ENCODE measurements at regions not wholly inside any gene's neighbourhood (a gene's known extent, or its start where the extent isn't known, plus 50 kb on each side); places are given as distances from the start of the nearest gene placed in this dataset.
"Not testable (repeated sequence)": the region's sequence is repeated elsewhere in the genome, so short reads cannot be mapped to it uniquely, and the experiment has no call there.

DNA sequence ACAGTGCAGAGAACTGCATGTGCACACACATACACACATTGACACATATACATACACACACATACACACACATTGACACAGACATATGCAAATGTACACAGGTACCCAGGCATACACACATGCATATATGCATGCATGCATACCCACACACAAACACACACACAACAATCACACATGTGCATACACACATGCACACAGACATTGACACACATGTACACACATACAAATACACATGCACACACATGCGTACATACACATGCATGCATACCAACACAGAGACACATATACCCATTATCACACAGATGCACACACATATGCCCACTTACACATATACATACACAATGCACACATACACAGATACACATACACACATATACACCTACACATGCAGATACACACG lies 299.6 kb upstream of the ADCY2 start:
- H3K36me3 ChIP-seq (ENCODE audit: control insufficient read depth, insufficient read depth, low read length), result no peaks in the 10 kb centered on the region
- H3K9ac ChIP-seq (ENCODE audit: low read length), result no peak overlapping the region
- no peaks in the 10 kb centered on the region for H3K27me3 ChIP-seq (ENCODE audit: control insufficient read depth, insufficient read depth, low read length)
- no peaks in the 10 kb centered on the region for H3K4me1 ChIP-seq (ENCODE audit: control insufficient read depth, insufficient read depth, low read length)
- H3K27ac ChIP-seq (ENCODE audit: low read depth, low read length), result no peak overlapping the region
- no peak overlapping the region for H3K4me3 ChIP-seq (ENCODE audit: low read length)

DNA sequence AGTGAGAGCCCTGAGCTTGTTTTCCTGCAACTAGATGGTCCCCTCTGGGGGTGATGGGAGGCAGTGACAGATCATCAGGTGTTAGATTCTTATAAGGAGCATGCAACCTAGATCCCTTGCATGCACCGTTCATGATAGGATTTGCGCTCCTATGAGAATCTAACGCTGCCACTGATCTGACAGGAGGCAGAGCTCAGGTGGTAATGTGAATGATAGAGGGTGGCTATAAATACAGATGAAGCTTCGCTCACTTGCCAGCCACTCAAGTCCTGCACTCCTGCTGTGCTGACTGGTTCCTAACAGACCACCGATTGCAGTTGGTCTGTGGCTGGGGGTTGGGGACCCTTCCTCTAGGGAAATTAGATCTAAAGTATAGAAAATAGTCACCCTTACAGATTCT lies 290.6 kb upstream of the ADCY2 start:
- Histone ChIP-seq H3K27ac (ENCODE audit: low read depth, low read length) (no peak overlapping the region), H3K4me1 (ENCODE audit: control insufficient read depth, insufficient read depth, low read length) (no peaks in the 10 kb centered on the region), H3K36me3 (ENCODE audit: control insufficient read depth, insufficient read depth, low read length) (no peaks in the 10 kb centered on the region), H3K4me3 (ENCODE audit: low read length) (no peak overlapping the region), H3K9ac (ENCODE audit: low read length) (no peak overlapping the region), H3K27me3 (ENCODE audit: control insufficient read depth, insufficient read depth, low read length) (no peaks in the 10 kb centered on the region)

DNA sequence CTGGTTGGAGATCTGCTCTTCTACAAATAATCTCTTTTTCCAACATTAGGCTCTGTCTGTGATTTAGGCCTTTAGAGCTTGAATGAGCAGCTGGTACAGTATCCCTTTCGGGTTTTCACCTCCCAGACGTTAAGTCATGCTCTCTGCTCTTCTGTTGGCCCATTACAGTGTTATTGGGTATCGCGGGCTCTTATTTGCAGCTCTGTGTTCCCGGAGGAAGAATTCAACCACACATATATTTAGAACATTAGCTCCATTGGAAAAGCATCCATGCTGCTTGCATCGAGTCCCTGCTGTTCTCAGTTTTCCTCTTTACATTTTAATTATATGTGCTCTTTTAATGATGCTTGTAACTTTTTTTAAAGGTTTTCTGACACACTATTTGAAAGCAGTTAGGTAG lies 278.0 kb upstream of the ADCY2 start:
- no peak overlapping the region for H3K27ac ChIP-seq (ENCODE audit: low read depth, low read length)
- no peaks in the 10 kb centered on the region for H3K4me1 ChIP-seq (ENCODE audit: control insufficient read depth, insufficient read depth, low read length)
- H3K9ac ChIP-seq (ENCODE audit: low read length), result no peak overlapping the region
- no peaks in the 10 kb centered on the region for H3K27me3 ChIP-seq (ENCODE audit: control insufficient read depth, insufficient read depth, low read length)
- H3K4me3 ChIP-seq (ENCODE audit: low read length), result no peak overlapping the region
- no peaks in the 10 kb centered on the region for H3K36me3 ChIP-seq (ENCODE audit: control insufficient read depth, insufficient read depth, low read length)

GRCh38 chr5:7131680-7132079 lies 264.3 kb upstream of the ADCY2 start:
- Histone ChIP-seq H3K36me3 (ENCODE audit: control insufficient read depth, insufficient read depth, low read length) (no peaks in the 10 kb centered on the region), H3K9ac (ENCODE audit: low read length) (no peak overlapping the region), H3K4me1 (ENCODE audit: control insufficient read depth, insufficient read depth, low read length) (no peaks in the 10 kb centered on the region), H3K27ac (ENCODE audit: low read depth, low read length) (no peak overlapping the region), H3K4me3 (ENCODE audit: low read length) (no peak overlapping the region), H3K27me3 (ENCODE audit: control insufficient read depth, insufficient read depth, low read length) (no peaks in the 10 kb centered on the region)

GRCh38 chr5:7146886-7147285 lies 249.1 kb upstream of the ADCY2 start:
- Histone ChIP-seq H3K9ac (ENCODE audit: low read length) (no peak overlapping the region), H3K27me3 (ENCODE audit: control insufficient read depth, insufficient read depth, low read length) (no peaks in the 10 kb centered on the region), H3K4me3 (ENCODE audit: low read length) (no peak overlapping the region), H3K27ac (ENCODE audit: low read depth, low read length) (no peak overlapping the region), H3K36me3 (ENCODE audit: control insufficient read depth, insufficient read depth, low read length) (no peaks in the 10 kb centered on the region), H3K4me1 (ENCODE audit: control insufficient read depth, insufficient read depth, low read length) (no peaks in the 10 kb centered on the region)

- Histone ChIP-seq H3K27me3 (ENCODE audit: control insufficient read depth, insufficient read depth, low read length) (no peaks in the 10 kb centered on the region), H3K4me3 (ENCODE audit: low read length) (no peak overlapping the region), H3K36me3 (ENCODE audit: control insufficient read depth, insufficient read depth, low read length) (no peaks in the 10 kb centered on the region), H3K27ac (ENCODE audit: low read depth, low read length) (no peak overlapping the region), H3K4me1 (ENCODE audit: control insufficient read depth, insufficient read depth, low read length) (no peaks in the 10 kb centered on the region), H3K9ac (ENCODE audit: low read length) (no peak overlapping the region)
Measured at GRCh38 chr5:7157083-7157482, 238.9 kb upstream of the ADCY2 start.

DNA sequence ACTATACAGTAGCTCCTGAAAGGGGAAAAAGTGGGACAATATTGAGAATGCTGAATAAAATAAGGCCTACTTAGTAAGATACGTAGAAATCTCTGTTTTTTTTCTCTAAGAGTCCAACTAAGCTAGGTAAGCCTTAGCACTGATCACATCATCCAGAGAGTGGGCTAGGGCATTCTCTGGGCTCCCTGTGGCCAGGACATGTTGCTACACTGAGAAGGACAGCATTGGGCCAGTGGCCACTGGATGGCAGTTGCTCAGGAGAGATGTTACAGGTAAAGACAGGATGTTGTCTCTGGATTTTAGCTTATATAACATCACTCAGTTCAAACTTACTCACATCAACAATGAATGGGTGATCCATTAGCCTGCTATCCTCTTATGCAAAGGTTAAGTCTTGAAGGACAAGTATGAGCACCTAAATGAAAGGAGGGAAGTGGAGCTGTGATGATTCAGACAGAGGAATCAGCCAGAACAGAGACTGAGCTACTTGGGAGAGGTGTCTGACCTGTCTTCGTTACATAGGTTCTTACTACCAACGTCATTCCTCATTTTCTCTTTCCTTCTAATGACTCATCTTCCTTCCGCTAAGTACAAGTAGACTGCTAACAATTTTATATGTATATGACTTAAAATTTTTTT lies 226.6 kb upstream of the ADCY2 start:
- H3K9ac ChIP-seq (ENCODE audit: low read length), result no peak overlapping the region
- H3K4me3 ChIP-seq (ENCODE audit: low read length), result no peak overlapping the region
- no peak overlapping the region for H3K27ac ChIP-seq (ENCODE audit: low read depth, low read length)
- no peaks in the 10 kb centered on the region for H3K36me3 ChIP-seq (ENCODE audit: control insufficient read depth, insufficient read depth, low read length)
- no peaks in the 10 kb centered on the region for H3K27me3 ChIP-seq (ENCODE audit: control insufficient read depth, insufficient read depth, low read length)
- no peaks in the 10 kb centered on the region for H3K4me1 ChIP-seq (ENCODE audit: control insufficient read depth, insufficient read depth, low read length)

DNA sequence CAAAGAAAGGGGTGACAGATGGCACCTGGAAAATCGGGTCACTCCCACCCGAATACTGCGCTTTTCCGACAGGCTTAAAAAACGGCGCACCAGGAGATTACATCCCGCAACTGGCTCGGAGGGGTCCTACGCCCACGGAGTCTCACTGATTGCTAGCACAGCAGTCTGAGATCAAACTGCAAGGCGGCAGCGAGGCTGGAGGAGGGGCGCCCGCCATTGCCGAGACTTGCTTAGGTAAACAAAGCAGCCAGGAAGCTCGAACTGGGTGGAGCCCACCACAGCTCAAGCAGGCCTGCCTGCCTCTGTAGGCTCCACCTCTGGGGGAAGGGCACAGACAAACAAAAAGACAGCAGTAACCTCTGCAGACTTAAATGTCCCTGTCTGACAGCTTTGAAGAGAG lies 225.2 kb upstream of the ADCY2 start:
- not testable (repeated sequence) for H3K9ac ChIP-seq (ENCODE audit: low read length); H3K4me1 ChIP-seq (ENCODE audit: control insufficient read depth, insufficient read depth, low read length); H3K27me3 ChIP-seq (ENCODE audit: control insufficient read depth, insufficient read depth, low read length); H3K27ac ChIP-seq (ENCODE audit: low read depth, low read length); H3K36me3 ChIP-seq (ENCODE audit: control insufficient read depth, insufficient read depth, low read length); H3K4me3 ChIP-seq (ENCODE audit: low read length)

- Histone ChIP-seq H3K36me3 (ENCODE audit: control insufficient read depth, insufficient read depth, low read length) (no peaks in the 10 kb centered on the region), H3K9ac (ENCODE audit: low read length) (no peak overlapping the region), H3K27ac (ENCODE audit: low read depth, low read length) (no peak overlapping the region), H3K4me3 (ENCODE audit: low read length) (no peak overlapping the region), H3K27me3 (ENCODE audit: control insufficient read depth, insufficient read depth, low read length) (no peaks in the 10 kb centered on the region), H3K4me1 (ENCODE audit: control insufficient read depth, insufficient read depth, low read length) (no peaks in the 10 kb centered on the region)
Measured at GRCh38 chr5:7179364-7179763, 216.6 kb upstream of the ADCY2 start.

GRCh38 chr5:7181841-7182240 lies 214.1 kb upstream of the ADCY2 start:
- Histone ChIP-seq H3K9ac (ENCODE audit: low read length) (no peak overlapping the region), H3K4me1 (ENCODE audit: control insufficient read depth, insufficient read depth, low read length) (no peaks in the 10 kb centered on the region), H3K36me3 (ENCODE audit: control insufficient read depth, insufficient read depth, low read length) (no peaks in the 10 kb centered on the region), H3K4me3 (ENCODE audit: low read length) (no peak overlapping the region), H3K27ac (ENCODE audit: low read depth, low read length) (no peak overlapping the region), H3K27me3 (ENCODE audit: control insufficient read depth, insufficient read depth, low read length) (no peaks in the 10 kb centered on the region)

DNA sequence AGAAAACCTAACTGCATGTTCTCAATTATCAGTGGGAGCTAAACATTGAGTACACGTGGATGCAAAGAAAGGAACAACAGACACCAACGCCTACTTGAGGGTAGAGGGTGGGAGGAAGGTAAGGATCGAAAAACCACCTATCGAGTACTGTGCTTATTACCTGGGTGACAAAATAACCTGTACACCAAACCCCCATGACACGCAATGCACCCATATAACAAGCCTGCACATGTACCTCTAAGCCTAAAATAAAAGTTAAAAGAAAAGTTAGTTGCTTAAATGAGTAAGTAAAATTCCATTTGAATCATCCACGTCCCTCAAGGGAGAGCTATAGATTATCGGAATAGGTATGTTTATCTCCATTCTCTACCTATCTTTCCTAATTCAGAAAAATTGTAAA lies 210.2 kb upstream of the ADCY2 start:
- H3K36me3 ChIP-seq (ENCODE audit: control insufficient read depth, insufficient read depth, low read length), result no peaks in the 10 kb centered on the region
- H3K9ac ChIP-seq (ENCODE audit: low read length), result no peak overlapping the region
- no peak overlapping the region for H3K4me3 ChIP-seq (ENCODE audit: low read length)
- H3K27me3 ChIP-seq (ENCODE audit: control insufficient read depth, insufficient read depth, low read length), result no peaks in the 10 kb centered on the region
- H3K4me1 ChIP-seq (ENCODE audit: control insufficient read depth, insufficient read depth, low read length), result no peaks in the 10 kb centered on the region
- H3K27ac ChIP-seq (ENCODE audit: low read depth, low read length), result no peak overlapping the region

GRCh38 chr5:7186818-7187217 lies 209.1 kb upstream of the ADCY2 start:
- H3K4me3 ChIP-seq (ENCODE audit: low read length), result no peak overlapping the region
- no peaks in the 10 kb centered on the region for H3K36me3 ChIP-seq (ENCODE audit: control insufficient read depth, insufficient read depth, low read length)
- no peak overlapping the region for H3K9ac ChIP-seq (ENCODE audit: low read length)
- H3K4me1 ChIP-seq (ENCODE audit: control insufficient read depth, insufficient read depth, low read length), result no peaks in the 10 kb centered on the region
- H3K27me3 ChIP-seq (ENCODE audit: control insufficient read depth, insufficient read depth, low read length), result no peaks in the 10 kb centered on the region
- H3K27ac ChIP-seq (ENCODE audit: low read depth, low read length), result no peak overlapping the region

- no peak overlapping the region for H3K27ac ChIP-seq (ENCODE audit: low read depth, low read length)
- no peaks in the 10 kb centered on the region for H3K36me3 ChIP-seq (ENCODE audit: control insufficient read depth, insufficient read depth, low read length)
- H3K4me3 ChIP-seq (ENCODE audit: low read length), result no peak overlapping the region
- H3K27me3 ChIP-seq (ENCODE audit: control insufficient read depth, insufficient read depth, low read length), result no peaks in the 10 kb centered on the region
- no peaks in the 10 kb centered on the region for H3K4me1 ChIP-seq (ENCODE audit: control insufficient read depth, insufficient read depth, low read length)
- no peak overlapping the region for H3K9ac ChIP-seq (ENCODE audit: low read length)
Measured at GRCh38 chr5:7190712-7191250, 205.2 kb upstream of the ADCY2 start.

Measured in rectal smooth muscle tissue (tissue), 1 donor.